SU-DHL-6 (cell line): ENCODE measurements at regions not wholly inside any gene's neighbourhood (a gene's known extent, or its start where the extent isn't known, plus 50 kb on each side); places are given as distances from the start of the nearest gene placed in this dataset.
"Not testable (repeated sequence)": the region's sequence is repeated elsewhere in the genome, so short reads cannot be mapped to it uniquely, and the experiment has no call there.

Source experiments
- EZH2phosphoT487 ChIP-seq: fragments of 200-600 bp; sonication (generic), shearing (Covaris generic); conservative IDR thresholded peaks from 2 replicates; pipeline ENCODE4 v1.6.1; 2018; ENCODE audit warnings: mild to moderate bottlenecking, antibody characterized with exemption, low read length, moderate library complexity, mixed read lengths
- TF ChIP-seq, protein P1 (sequence below): fragments of 200-600 bp; sonication (generic); IDR thresholded peaks from one replicate; pipeline ENCODE4 v1.5.1; 2017; ENCODE audit warnings: antibody characterized with exemption, mild to moderate bottlenecking, low read length, moderate library complexity; ENCODE audit not compliant: insufficient read depth, poor library complexity, severe bottlenecking

DNA sequence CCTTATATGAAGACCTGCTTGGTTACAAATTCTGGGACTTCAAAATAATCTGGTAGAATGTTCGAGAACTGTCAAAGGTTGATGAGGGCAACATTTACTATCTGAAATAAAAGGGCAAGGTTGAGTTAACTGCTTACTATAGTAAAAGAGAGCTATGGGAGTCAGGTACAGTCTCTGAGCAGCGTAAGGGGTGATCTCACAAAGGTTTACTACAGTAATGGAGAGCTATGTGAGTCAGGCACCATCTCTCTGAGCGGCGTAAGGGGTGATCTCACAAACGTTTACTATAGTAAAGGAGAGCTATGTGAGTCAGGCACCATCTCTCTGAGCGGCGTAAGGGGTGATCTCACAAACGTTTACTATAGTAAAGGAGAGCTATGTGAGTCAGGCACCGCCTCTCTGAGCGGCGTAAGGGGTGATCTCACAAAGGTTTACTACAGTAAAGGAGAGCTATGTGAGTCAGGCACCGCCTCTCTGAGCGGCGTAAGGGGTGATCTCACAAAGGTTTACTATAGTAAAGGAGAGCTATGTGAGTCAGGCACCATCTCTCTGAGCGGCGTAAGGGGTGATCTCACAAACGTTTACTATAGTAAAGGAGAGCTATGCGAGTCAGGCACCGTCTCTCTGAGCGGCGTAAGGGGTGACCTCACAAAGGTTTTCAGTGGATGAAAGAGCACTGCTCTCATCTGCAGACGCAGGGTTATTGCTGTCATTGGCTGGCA lies 439.6 kb upstream of the B3GAT1 start:
- TF ChIP-seq, protein P1, sequence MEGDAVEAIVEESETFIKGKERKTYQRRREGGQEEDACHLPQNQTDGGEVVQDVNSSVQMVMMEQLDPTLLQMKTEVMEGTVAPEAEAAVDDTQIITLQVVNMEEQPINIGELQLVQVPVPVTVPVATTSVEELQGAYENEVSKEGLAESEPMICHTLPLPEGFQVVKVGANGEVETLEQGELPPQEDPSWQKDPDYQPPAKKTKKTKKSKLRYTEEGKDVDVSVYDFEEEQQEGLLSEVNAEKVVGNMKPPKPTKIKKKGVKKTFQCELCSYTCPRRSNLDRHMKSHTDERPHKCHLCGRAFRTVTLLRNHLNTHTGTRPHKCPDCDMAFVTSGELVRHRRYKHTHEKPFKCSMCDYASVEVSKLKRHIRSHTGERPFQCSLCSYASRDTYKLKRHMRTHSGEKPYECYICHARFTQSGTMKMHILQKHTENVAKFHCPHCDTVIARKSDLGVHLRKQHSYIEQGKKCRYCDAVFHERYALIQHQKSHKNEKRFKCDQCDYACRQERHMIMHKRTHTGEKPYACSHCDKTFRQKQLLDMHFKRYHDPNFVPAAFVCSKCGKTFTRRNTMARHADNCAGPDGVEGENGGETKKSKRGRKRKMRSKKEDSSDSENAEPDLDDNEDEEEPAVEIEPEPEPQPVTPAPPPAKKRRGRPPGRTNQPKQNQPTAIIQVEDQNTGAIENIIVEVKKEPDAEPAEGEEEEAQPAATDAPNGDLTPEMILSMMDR = not testable (repeated sequence)
- not testable (repeated sequence) for TF ChIP-seq EZH2phosphoT487
